ENCODE measurements at regions not wholly inside any gene's neighbourhood (a gene's known extent, or its start where the extent isn't known, plus 50 kb on each side); places are given as distances from the start of the nearest gene placed in this dataset.

GRCh38 chr6:103002282-103002681 is 1608.8 kb downstream of the GRIK2 start:
- TF ChIP-seq, protein P1, sequence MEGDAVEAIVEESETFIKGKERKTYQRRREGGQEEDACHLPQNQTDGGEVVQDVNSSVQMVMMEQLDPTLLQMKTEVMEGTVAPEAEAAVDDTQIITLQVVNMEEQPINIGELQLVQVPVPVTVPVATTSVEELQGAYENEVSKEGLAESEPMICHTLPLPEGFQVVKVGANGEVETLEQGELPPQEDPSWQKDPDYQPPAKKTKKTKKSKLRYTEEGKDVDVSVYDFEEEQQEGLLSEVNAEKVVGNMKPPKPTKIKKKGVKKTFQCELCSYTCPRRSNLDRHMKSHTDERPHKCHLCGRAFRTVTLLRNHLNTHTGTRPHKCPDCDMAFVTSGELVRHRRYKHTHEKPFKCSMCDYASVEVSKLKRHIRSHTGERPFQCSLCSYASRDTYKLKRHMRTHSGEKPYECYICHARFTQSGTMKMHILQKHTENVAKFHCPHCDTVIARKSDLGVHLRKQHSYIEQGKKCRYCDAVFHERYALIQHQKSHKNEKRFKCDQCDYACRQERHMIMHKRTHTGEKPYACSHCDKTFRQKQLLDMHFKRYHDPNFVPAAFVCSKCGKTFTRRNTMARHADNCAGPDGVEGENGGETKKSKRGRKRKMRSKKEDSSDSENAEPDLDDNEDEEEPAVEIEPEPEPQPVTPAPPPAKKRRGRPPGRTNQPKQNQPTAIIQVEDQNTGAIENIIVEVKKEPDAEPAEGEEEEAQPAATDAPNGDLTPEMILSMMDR (IDR thresholded peaks at IDR 0.05 in 2 of 3, conservative IDR thresholded peaks at IDR 0.05 in 1 of 3; ENCODE audit: control insufficient read depth in 2 of 3, extremely low read depth in 1 of 3, insufficient read depth in 1 of 3, low read depth in 3 of 3, low read length in 3 of 3), result no peak
- no peak for TF ChIP-seq CHD1 (IDR thresholded peaks at IDR 0.05; ENCODE audit: low read depth, low read length)
- no peak for TF ChIP-seq TCF12 (IDR thresholded peaks at IDR 0.05; ENCODE audit: low read depth, low read length)
